Ascending aorta (tissue), 2 donors: ENCODE measurements at regions not wholly inside any gene's neighbourhood (a gene's known extent, or its start where the extent isn't known, plus 50 kb on each side); places are given as distances from the start of the nearest gene placed in this dataset.
"Not testable (repeated sequence)": the region's sequence is repeated elsewhere in the genome, so short reads cannot be mapped to it uniquely, and the experiment has no call there.

Source experiments
- DNase-seq, 2 donors: peaks; one replicate each; pipeline ENCODE4 v3.0.0-alpha.2; 2019; ENCODE audit warnings: low spot score in 2 of 2
- H3K27ac ChIP-seq, 2 donors: fragments of 200-600 bp; sonication (generic); one replicate each; pipeline ENCODE4 v1.5.1; 2016 to 2017; ENCODE audit warnings: mild to moderate bottlenecking in 1 of 2
- H3K27me3 ChIP-seq: fragments of 200-600 bp; sonication (generic); one replicate; pipeline ENCODE4 v1.5.1; 2017
- H3K36me3 ChIP-seq, 2 donors: fragments of 200-600 bp; sonication (generic); one replicate each; pipeline ENCODE4 v1.5.1; 2016
- H3K4me1 ChIP-seq, 2 donors: fragments of 200-600 bp; sonication (generic); one replicate each; pipeline ENCODE4 v1.5.1; 2016 to 2017; ENCODE audit warnings: mild to moderate bottlenecking in 1 of 2
- H3K4me3 ChIP-seq, 2 donors: fragments of 200-600 bp; sonication (generic); one replicate each; pipeline ENCODE4 v1.5.1; 2016 to 2017; ENCODE audit warnings: mild to moderate bottlenecking in 1 of 2
- H3K9me3 ChIP-seq, 2 donors: fragments of 200-600 bp; sonication (generic); one replicate each; pipeline ENCODE4 v1.5.1; 2016
- CTCF ChIP-seq, 3 experiments: fragments of 200-600 bp in 2 of 3; fragments of 450-650 bp in 1 of 3; sonication (generic) in 2 of 3; IDR thresholded peaks; one replicate each; pipeline ENCODE4 v1.5.1; 2016 to 2019; ENCODE audit warnings: antibody characterized with exemption in 3 of 3, mild to moderate bottlenecking in 1 of 3, moderate library complexity in 1 of 3
- intact Hi-C: fragments of 100-400 bp; cut with DNase I; formaldehyde crosslinking; loops from one replicate; pipeline ENCODE4 v1.15.1; 2023

DNA sequence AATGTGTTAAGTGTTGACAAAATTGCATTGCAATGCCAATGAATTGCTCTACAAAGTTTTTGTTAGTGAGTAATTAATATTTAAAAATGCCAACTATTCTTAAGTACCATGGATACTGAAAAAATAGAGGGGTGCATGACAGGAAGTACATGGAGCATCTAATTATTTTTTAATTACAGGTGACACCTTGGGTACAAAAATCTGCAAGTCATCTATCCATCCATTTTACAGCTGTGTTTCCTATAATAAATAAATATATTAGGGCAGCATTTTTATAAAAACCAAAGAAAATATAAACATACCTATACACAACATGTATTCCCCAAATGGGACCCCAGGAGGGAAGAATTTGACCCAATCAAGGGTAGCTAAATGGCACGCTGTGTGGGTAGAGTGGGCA, 304.6 kb downstream of the XPNPEP1 start:
- no peak for TF ChIP-seq CTCF (IDR thresholded peaks at IDR 0.05)
- DNase-seq, result no peak
- Histone ChIP-seq H3K27me3 (no peaks in the 10 kb centered on the region), H3K9me3 (no peaks in the 10 kb centered on the region), H3K4me3 (no peak overlapping the region), H3K27ac (no peak overlapping the region), H3K36me3 (no peaks in the 10 kb centered on the region), H3K4me1 (no peaks in the 10 kb centered on the region)
- intact Hi-C loops, result no loop called here

GRCh38 chr10:109618301-109618700, 305.0 kb downstream of the XPNPEP1 start:
- intact Hi-C loops, result no loop called here
- H3K36me3 ChIP-seq, result no peaks in the 10 kb centered on the region
- H3K27ac ChIP-seq, result no peak overlapping the region

DNA sequence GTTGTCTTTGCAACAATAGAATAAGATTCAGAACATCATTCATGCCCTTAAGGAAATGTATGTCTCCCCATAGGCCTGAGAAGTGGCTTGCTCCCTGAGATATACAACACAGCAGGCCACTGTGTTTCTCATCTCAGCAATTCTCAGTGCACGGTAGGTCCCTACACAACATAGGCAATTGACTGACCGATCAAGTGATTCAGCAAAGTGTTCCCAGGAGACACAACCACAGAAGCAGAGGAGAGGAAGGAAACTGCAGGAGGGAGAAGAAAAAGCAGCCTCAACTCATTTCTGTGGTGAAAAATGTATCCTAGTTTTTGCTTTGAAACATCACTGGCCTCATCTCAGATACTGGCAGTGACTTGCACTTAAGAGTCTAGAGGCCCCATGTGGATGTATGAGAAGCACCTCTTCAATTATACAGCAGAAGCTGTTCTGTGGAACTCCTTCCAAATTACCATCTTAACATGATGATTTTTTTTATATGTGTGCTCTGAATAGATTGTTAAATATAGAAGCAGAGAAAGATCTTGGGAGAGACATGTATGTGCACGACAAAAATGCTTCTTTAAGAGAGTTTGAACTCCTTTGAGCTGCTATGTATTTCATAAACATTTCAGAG, 306.8 kb downstream of the XPNPEP1 start:
- no peak for TF ChIP-seq CTCF (IDR thresholded peaks at IDR 0.05)
- H3K36me3 ChIP-seq, result no peaks in the 10 kb centered on the region
- no peak overlapping the region for H3K27ac ChIP-seq
- no peaks in the 10 kb centered on the region for H3K27me3 ChIP-seq
- no peak overlapping the region for H3K4me3 ChIP-seq
- no peak for DNase-seq
- no peaks in the 10 kb centered on the region for H3K4me1 ChIP-seq
- intact Hi-C loops, result no loop called here
- no peaks in the 10 kb centered on the region for H3K9me3 ChIP-seq

More at GRCh38 chr10:109618301-109618700, 305.0 kb downstream of the XPNPEP1 start:
- no peak overlapping the region for H3K4me3 ChIP-seq
- no peak for DNase-seq
- H3K4me1 ChIP-seq, result no peaks in the 10 kb centered on the region
- no peaks in the 10 kb centered on the region for H3K9me3 ChIP-seq
- H3K27me3 ChIP-seq, result no peaks in the 10 kb centered on the region
- TF ChIP-seq CTCF (IDR thresholded peaks at IDR 0.05), result no peak

GRCh38 chr10:109595356-109595755, 328.0 kb downstream of the XPNPEP1 start:
- intact Hi-C loops, DNase-seq, H3K4me3 ChIP-seq, H3K36me3 ChIP-seq, H3K4me1 ChIP-seq, H3K27me3 ChIP-seq, H3K9me3 ChIP-seq, H3K27ac ChIP-seq: not testable (repeated sequence)

- H3K27ac ChIP-seq, result no peak overlapping the region
- DNase-seq, result no peak
- no peaks in the 10 kb centered on the region for H3K4me1 ChIP-seq
- peaks cover 0 to 4% of the 10 kb centered on the region in 2 donors for H3K9me3 ChIP-seq
- no peak overlapping the region for H3K4me3 ChIP-seq
- no peaks in the 10 kb centered on the region for H3K36me3 ChIP-seq
- intact Hi-C loops, result no loop called here
- no peaks in the 10 kb centered on the region for H3K27me3 ChIP-seq
- no peak for TF ChIP-seq CTCF (IDR thresholded peaks at IDR 0.05)
These were observed 329.6 kb downstream of the XPNPEP1 start for GRCh38 chr10:109593682-109594081.

GRCh38 chr10:109592391-109592790, 330.9 kb downstream of the XPNPEP1 start:
- no peak overlapping the region for H3K27ac ChIP-seq
- no peaks in the 10 kb centered on the region for H3K36me3 ChIP-seq
- DNase-seq, result no peak
- H3K4me3 ChIP-seq, result no peak overlapping the region
- H3K4me1 ChIP-seq, result no peaks in the 10 kb centered on the region
- no peaks in the 10 kb centered on the region for H3K27me3 ChIP-seq
- intact Hi-C loops, result no loop called here
- H3K9me3 ChIP-seq, result peaks cover 0 to 4% of the 10 kb centered on the region in 2 donors
- no peak for TF ChIP-seq CTCF (IDR thresholded peaks at IDR 0.05)
